ENCODE measurements at regions not wholly inside any gene's neighbourhood (a gene's known extent, or its start where the extent isn't known, plus 50 kb on each side); places are given as distances from the start of the nearest gene placed in this dataset.

GRCh38 chr9:13386316-13386715, 106.8 kb upstream of the MPDZ start:
- TF ChIP-seq CTCF (IDR thresholded peaks at IDR 0.05 in 2 of 3, conservative IDR thresholded peaks at IDR 0.05 in 1 of 3; ENCODE audit: insufficient read depth in 2 of 3, low read depth in 1 of 3, low read length in 3 of 3) (no peak), ILF3 (IDR thresholded peaks at IDR 0.05; ENCODE audit: borderline replicate concordance) (no peak), KAT7 (CRISPR knock-in tag; IDR thresholded peaks at IDR 0.05; ENCODE audit: borderline replicate concordance) (no peak), POLR2AphosphoS2 (IDR thresholded peaks at IDR 0.05; ENCODE audit: low read length) (no peak), ATF6 (CRISPR knock-in tag; IDR thresholded peaks at IDR 0.05) (no peak), CCAR2 (IDR thresholded peaks at IDR 0.05; ENCODE audit: low read depth, low read length) (no peak), RBM22 (IDR thresholded peaks at IDR 0.05; ENCODE audit: low read depth, low read length, poor library complexity, severe bottlenecking) (no peak), NELFE (IDR thresholded peaks at IDR 0.05; ENCODE audit: insufficient read depth, insufficient read length) (no peak), DDX20 (tag; IDR thresholded peaks at IDR 0.05; ENCODE audit: low read depth) (no peak), CBX3 (IDR thresholded peaks at IDR 0.05; ENCODE audit: borderline replicate concordance in 1 of 2, low read length in 2 of 2) (no peak), ZFP36 (IDR thresholded peaks at IDR 0.05; ENCODE audit: low read depth, low read length, partially characterized antibody) (no peak)

All from K562 (cell line).